ENCODE measurements at regions not wholly inside any gene's neighbourhood (a gene's known extent, or its start where the extent isn't known, plus 50 kb on each side); places are given as distances from the start of the nearest gene placed in this dataset.

DNA sequence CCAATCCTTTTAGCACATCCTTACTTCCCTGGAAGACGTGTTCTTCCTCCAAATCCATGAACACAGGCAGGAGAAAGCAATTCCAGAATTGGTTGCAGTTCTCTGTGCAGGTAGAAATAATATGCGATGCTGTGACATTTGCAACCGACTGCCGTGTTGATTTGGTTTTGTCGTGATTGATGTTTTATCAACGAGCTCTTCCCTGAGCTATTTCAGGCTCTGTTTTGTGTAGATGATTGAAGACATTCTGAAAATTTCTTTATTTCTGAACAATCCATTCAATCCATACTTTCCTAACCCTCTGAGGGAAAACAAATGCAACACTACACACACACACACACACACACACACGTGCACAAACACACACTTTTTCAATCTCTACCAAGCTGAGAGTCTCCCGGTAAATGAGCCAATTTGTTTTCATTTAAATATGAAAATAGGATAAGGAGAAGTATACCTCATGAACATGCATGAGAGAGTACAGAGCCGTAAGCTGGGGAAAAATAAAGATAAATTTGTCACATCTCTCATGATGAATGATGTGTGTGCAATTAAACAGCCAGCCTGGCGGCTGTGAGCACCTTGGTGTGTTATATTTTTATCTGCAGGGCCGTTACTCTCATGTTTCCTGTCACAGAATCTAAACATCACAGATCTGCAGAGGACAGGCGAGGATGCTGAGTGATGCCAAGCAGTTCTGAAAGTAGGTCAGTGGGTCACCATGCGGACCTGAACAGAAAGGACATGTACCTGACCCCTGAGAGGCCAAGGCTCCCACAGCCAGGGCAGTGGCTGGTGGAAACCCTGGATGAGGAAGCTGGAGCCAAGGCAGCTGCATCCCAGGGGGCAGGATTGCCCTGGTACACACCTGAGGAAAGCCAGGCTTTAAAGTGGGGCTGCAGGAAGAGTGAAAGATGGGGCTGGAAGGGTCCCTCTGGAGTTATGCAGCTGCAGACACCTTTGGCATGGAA, 64.8 kb downstream of the PDCL3 start:
- no peak for DNase-seq

GRCh38 chr2:100628506-100628905, 65.7 kb downstream of the PDCL3 start:
- no peak for DNase-seq

DNA sequence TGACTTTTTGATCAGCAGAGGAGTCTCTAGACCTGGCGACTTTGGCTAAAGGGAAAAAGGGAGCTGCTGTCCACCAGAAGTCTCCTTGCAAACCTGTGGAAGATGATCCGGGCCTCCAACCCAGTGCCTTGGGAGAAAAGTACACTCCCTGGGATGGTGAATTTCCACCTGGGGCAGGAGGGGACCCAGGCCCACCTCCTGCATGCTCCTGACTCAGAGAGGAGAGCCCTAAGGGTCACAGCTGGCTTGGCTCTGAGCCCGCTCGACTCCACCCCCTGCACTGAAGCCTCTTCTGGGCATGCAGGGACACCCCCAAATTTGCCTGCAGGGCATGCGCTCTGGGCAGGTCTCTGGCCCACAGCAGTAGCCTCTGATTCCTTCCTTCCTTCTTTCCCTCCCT, 66.5 kb downstream of the PDCL3 start:
- no peak for DNase-seq

GRCh38 chr2:100630473-100630977, 67.7 kb downstream of the PDCL3 start:
- DNase-seq: peak; percentile 31

GRCh38 chr2:100632037-100632436, 69.2 kb downstream of the PDCL3 start:
- DNase-seq: no peak

- no peak for DNase-seq
Measured at GRCh38 chr2:100632759-100633158, 70.0 kb downstream of the PDCL3 start.

DNA sequence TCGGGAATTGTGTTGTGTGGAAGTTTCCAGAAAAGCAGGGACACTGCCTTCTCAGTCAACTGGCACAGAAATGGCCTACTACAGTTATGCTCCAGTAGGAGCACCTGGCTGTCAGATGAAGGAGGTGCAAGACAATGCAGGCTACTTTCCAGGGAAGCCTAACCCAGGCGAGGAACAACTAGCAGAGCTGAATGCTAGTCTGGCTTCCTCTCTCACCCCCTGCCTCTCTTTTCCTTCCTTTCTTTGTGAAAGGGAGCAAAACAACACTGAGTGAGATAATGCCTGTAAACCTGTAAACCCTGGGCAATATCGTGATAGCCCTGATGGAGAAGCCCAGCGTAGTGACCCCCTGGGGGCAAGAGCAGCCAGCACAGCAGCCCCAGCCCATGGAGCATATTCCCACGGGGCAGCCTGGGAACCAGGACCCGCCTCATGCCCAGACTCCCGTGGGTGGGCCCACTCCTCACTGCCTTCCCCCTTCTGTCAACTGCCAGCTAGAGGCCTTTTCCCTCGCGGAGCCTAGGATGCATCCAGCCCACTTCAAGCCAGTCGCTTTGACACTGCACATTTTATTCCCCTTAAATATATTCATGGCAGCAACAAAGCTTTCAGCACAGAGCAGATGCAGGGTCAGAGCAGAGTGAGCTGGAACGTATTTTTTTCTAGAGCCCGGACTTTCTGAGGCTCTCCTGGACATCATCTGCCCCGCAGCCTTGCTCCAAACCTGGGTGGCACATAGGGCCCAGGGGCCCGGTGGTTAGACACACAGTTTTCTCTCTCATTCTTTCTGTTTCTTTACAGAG, 77.0 kb downstream of the PDCL3 start:
- no peak for DNase-seq

DNA sequence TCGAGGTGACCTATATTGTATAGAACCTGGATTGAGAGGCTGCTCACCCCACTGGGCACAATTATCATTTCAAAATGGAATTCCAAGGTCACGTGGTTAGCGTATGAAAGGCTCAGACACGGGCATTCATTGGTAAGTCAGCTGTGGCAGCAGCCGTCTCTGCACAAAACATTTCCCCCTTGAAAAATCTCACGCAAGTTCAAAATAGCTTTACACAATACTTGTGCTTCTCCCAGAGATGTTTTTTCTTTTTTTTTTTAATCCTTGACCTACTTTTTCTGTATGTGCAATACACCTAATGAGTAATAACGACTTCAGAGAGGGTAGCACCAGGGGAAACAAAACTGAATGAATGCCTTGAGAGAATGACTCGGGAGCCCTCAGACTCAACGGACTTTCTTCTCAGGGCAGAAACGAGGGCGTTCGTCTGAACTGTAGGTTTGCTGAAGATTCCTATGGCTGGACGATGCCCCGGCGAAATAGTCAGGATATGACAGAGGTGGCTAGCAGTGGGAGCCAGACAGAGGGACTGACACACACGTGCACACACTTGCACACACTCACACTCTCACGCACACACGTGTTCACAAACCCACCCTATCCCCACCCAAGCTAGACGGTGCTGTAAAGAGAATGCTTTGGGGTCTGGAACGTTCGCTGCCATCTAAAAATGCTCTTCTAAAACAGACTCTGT, 77.8 kb downstream of the PDCL3 start:
- DNase-seq: no peak

DNA sequence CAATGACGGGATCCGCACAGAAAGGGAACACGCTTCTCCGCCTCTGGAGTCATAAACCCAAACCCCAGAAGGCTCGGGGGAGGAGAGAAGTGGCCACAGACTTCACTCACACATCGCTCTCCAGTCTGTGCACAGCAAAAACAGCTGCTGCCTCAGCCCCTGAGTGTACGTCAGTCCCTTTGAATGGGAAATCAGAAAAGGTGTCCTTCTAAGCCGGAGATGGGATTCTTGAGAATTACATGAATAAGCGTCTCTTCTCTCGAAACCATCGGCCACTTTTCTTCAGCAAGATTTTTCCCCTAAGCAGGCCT, 78.3 kb downstream of the PDCL3 start:
- DNase-seq: no peak

DNA sequence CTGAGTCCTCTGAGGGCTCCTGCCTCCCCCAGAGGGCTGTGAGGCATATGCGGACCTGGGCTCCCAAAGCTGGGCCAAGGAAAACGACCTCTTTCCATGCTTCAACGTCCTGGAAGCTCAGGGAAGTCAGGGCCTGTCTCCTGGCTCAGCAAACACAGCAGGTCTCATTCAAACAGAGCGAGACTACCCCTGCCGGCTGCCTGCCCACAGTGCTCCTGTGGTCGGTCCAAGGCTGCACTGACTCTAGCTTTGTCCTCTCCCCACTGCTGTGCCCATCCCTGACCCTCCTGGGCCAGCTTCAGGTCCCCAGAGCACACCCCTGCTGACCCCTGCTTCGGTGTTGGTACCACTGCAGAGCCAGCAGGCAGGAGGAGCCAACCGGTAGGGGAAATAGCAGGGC, 79.6 kb downstream of the PDCL3 start:
- no peak for DNase-seq

DNA sequence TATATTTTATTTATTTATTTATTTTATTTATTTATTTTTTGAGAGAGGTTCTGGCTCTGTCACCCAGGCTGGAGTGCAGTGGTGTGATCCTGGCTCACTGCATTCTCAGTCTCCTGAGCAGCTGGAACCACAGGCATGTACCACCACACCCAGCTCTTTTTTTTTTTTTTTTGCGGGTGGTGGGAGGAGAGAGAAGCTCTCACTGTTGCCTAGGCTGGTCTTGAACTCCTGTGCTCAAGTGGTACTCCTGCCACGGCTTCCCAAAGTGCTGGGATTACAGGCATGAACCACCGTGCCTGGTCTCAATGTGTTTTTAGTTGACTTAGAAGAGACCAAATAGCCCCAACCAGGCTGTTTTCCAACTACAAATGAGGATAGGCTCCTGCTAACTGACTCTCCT, 80.7 kb downstream of the PDCL3 start:
- no peak for DNase-seq

DNA sequence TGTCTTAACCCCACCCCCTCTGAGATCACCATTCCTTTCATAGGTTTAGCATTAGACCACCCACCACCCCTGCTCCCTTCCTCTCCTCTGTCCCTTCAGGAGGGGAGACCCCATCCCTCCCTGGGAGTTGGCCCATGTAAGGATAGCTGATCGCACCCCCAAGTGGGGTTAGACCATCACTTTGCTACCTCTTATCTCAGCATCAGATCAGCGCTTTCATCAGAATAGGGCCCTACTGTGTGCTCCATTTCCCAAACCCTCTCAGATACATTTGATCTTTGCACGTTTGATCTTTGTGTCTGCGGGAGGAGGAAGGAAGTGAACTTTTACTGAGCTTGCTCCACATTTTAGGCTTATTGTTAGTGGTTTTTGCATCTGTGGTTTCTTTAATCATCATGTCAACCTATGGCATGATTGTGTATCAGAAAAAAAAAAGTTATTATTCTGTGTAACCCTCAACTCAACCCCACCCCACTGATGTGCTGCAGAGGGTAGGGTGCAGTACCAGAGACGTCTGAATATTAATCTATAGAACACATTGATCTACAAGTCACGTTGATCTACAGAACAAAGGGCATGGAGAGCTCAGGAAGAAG, 81.2 kb downstream of the PDCL3 start:
- no peak for DNase-seq

- no peak for DNase-seq
Measured at GRCh38 chr2:100645695-100646429, 83.1 kb downstream of the PDCL3 start.

- no peak for DNase-seq
Measured at GRCh38 chr2:100647709-100648108, 84.9 kb downstream of the PDCL3 start.

GRCh38 chr2:100650151-100650550, 87.4 kb downstream of the PDCL3 start:
- DNase-seq: no peak

- DNase-seq: peak; percentile 25
Measured at GRCh38 chr2:100653449-100654035, 90.7 kb downstream of the PDCL3 start.

DNA sequence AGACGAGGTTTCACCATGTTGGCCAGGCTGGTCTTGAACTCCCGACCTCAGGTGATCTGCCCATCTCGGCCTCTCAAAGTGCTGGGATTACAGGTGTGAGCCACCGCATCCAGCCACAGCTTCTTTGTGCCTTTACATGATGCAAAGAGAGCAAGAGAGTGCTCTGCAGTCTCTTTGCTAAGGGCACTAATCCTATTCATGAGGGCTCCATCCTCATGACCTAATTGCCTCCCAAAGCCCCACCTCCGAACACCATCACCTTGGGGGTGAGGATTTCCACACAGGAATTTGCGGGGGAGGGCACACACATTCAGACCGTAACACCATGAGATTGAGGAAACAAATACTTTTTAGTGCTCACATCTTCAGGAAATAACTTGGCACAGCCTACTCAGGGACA, 91.8 kb downstream of the PDCL3 start:
- no peak for DNase-seq

DNA sequence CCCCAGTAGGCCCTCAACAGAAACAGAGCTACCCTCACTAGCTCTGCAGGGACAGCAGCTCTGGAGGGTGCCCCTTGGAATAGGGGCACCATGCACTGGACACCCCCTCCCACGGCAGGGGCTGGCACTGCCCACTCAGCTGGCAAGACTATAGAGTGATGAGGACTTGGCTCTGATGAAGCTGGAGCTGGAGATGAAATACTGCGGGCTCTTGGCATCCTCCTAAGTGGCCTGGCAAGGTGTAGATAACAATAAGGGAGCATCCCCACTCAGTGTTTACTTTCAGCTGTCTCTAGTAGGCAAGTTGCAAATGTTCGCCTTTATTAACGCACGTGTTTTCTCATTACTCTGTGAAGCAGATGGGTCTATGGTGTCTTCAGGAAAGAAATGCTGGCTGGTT, 92.7 kb downstream of the PDCL3 start:
- DNase-seq: no peak

- no peak for DNase-seq
Measured at GRCh38 chr2:100655936-100656534, 93.2 kb downstream of the PDCL3 start.

- DNase-seq: no peak
Measured at GRCh38 chr2:100658017-100658416, 95.2 kb downstream of the PDCL3 start.

- no peak for DNase-seq
Measured at GRCh38 chr2:100660851-100661584, 98.2 kb downstream of the PDCL3 start.
